ENCODE measurements at regions not wholly inside any gene's neighbourhood (a gene's known extent, or its start where the extent isn't known, plus 50 kb on each side); places are given as distances from the start of the nearest gene placed in this dataset.

DNA sequence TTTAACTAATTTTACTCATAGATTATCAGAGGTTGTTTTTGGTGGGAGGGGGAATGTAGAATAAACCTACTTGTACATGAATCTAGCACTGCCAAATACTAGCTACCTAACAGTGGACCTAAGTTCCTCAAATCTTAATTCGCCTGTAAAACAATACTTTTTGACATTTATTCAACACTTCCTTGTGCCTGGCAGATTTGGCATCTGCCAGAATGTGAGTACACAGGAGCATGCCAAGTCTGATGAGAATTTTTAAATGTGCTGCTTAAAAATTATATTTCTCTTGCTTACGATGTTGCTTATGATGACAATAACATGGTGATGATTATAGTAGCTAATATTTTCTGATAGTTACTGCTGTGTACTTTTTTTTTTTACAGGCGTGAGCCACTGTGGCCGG is 240.2 kb upstream of the STARD13 start (continued):
- TF ChIP-seq, protein P1, sequence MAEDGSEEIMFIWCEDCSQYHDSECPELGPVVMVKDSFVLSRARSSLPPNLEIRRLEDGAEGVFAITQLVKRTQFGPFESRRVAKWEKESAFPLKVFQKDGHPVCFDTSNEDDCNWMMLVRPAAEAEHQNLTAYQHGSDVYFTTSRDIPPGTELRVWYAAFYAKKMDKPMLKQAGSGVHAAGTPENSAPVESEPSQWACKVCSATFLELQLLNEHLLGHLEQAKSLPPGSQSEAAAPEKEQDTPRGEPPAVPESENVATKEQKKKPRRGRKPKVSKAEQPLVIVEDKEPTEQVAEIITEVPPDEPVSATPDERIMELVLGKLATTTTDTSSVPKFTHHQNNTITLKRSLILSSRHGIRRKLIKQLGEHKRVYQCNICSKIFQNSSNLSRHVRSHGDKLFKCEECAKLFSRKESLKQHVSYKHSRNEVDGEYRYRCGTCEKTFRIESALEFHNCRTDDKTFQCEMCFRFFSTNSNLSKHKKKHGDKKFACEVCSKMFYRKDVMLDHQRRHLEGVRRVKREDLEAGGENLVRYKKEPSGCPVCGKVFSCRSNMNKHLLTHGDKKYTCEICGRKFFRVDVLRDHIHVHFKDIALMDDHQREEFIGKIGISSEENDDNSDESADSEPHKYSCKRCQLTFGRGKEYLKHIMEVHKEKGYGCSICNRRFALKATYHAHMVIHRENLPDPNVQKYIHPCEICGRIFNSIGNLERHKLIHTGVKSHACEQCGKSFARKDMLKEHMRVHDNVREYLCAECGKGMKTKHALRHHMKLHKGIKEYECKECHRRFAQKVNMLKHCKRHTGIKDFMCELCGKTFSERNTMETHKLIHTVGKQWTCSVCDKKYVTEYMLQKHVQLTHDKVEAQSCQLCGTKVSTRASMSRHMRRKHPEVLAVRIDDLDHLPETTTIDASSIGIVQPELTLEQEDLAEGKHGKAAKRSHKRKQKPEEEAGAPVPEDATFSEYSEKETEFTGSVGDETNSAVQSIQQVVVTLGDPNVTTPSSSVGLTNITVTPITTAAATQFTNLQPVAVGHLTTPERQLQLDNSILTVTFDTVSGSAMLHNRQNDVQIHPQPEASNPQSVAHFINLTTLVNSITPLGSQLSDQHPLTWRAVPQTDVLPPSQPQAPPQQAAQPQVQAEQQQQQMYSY (CRISPR knock-in tag; IDR thresholded peaks at IDR 0.05): no peak
- TF ChIP-seq, protein P2, sequence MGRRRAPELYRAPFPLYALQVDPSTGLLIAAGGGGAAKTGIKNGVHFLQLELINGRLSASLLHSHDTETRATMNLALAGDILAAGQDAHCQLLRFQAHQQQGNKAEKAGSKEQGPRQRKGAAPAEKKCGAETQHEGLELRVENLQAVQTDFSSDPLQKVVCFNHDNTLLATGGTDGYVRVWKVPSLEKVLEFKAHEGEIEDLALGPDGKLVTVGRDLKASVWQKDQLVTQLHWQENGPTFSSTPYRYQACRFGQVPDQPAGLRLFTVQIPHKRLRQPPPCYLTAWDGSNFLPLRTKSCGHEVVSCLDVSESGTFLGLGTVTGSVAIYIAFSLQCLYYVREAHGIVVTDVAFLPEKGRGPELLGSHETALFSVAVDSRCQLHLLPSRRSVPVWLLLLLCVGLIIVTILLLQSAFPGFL (CRISPR knock-in tag; IDR thresholded peaks at IDR 0.05; ENCODE audit: borderline replicate concordance): no peak
- TF ChIP-seq ZNF425 (CRISPR knock-in tag; conservative IDR thresholded peaks at IDR 0.05): no peak
- no peak for TF ChIP-seq MXD4 (CRISPR knock-in tag; IDR thresholded peaks at IDR 0.05; ENCODE audit: borderline replicate concordance)
- TF ChIP-seq ATF1 (CRISPR knock-in tag; IDR thresholded peaks at IDR 0.05): no peak
- TF ChIP-seq E2F5 (CRISPR knock-in tag; IDR thresholded peaks at IDR 0.05): no peak
- TF ChIP-seq ATF2 (CRISPR knock-in tag; IDR thresholded peaks at IDR 0.05; ENCODE audit: borderline replicate concordance, low read depth): no peak

DNA sequence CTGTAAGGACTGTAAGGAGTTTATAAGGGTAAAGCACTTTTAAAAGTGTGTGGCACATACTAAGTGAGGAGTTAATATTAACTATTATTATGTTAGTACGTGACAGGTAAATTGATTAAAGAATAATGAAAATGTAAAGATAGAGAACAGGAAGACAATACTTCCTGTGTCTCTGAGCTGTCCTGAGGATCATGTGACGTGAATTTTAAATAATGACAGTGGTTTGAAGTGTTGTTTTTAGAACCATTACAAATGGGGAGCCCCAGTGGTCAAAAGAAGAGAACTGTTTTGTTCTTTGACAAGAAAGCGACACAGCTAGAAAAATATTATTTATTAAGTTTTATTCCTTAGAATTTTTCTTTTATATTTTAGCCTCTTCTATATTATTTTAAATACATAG is 241.2 kb upstream of the STARD13 start:
- Mint-ChIP-seq H3K4me3 (no peak overlapping the region), H3K27me3 (ENCODE audit: low read depth) (no peaks in the 10 kb centered on the region), H3K4me1 (peaks cover 22% of the 10 kb centered on the region), H3K9me3 (peaks cover 16% of the 10 kb centered on the region), H3K27ac (no peak overlapping the region), H3K36me3 (peaks cover 3% of the 10 kb centered on the region; the same call in 1 of the 2 replicates)
- POLR2A ChIA-PET: no interaction called here
- DNase-seq (ENCODE audit: low spot score): no peak
- no peak for ATAC-seq
- CTCF ChIA-PET: no interaction called here
- no peak for TF ChIP-seq NR1H2 (CRISPR knock-in tag; IDR thresholded peaks at IDR 0.05)
- TF ChIP-seq ATF2 (CRISPR knock-in tag; IDR thresholded peaks at IDR 0.05; ENCODE audit: borderline replicate concordance, low read depth): no peak
- TF ChIP-seq ARID4B (CRISPR knock-in tag; IDR thresholded peaks at IDR 0.05; ENCODE audit: borderline replicate concordance): no peak
- no peak for TF ChIP-seq ZNF396 (CRISPR knock-in tag; IDR thresholded peaks at IDR 0.05; ENCODE audit: borderline replicate concordance)
- TF ChIP-seq, protein P3, sequence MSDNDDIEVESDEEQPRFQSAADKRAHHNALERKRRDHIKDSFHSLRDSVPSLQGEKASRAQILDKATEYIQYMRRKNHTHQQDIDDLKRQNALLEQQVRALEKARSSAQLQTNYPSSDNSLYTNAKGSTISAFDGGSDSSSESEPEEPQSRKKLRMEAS (CRISPR knock-in tag; IDR thresholded peaks at IDR 0.05): no peak
- no peak for TF ChIP-seq OVOL2 (CRISPR knock-in tag; IDR thresholded peaks at IDR 0.05; ENCODE audit: borderline replicate concordance)
- TF ChIP-seq TP53 (CRISPR knock-in tag; IDR thresholded peaks at IDR 0.05): no peak
- no peak for TF ChIP-seq ATF1 (CRISPR knock-in tag; IDR thresholded peaks at IDR 0.05)
- TF ChIP-seq ZNF512 (CRISPR knock-in tag; IDR thresholded peaks at IDR 0.05; ENCODE audit: borderline replicate concordance): no peak
- TF ChIP-seq MXD4 (CRISPR knock-in tag; IDR thresholded peaks at IDR 0.05; ENCODE audit: borderline replicate concordance): no peak
